ENCODE measurements at regions not wholly inside any gene's neighbourhood (a gene's known extent, or its start where the extent isn't known, plus 50 kb on each side); places are given as distances from the start of the nearest gene placed in this dataset.
"Not testable (repeated sequence)": the region's sequence is repeated elsewhere in the genome, so short reads cannot be mapped to it uniquely, and the experiment has no call there.

DNA sequence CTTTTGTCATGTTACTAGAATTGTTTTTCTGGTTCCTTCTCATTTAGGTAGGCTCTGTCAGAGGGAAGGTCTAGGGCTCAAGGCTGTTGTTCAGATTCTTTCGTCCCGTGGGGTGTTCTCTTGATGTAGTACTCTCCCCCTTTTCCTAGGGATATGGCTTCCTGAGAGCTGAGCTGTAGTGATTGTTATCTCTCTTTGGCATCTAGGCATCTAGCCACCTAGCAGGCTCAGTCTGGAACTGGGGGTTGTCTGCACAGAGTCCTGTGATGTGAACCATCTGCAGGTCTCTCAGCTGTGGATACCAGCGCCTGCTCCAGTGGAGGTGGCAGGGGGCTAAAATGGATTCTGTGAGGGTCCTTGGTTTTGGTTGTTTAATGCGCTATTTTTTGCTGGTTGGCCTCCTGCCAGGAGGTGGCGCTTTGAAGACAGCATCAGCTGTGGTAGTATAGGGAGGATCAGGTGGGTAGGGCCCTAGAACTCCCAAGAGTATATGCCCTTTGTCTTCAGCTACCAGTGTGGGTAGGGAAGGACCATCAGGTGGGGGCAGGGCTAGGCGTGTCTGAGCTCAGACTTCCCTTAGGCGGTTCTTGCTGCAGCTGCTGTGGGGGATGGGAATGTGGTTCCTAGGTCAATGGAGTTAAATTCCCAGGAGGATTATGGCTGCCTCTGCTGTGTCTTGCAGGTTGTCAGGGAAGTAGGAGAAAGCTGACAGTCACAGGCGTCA is 78.1 kb upstream of the RAB40AL start:
- H3K4me1 Mint-ChIP-seq; H3K27me3 Mint-ChIP-seq; H3K9me3 Mint-ChIP-seq (ENCODE audit: low read depth); DNase-seq; H3K27ac Mint-ChIP-seq; H3K36me3 Mint-ChIP-seq; ATAC-seq; H3K4me3 Mint-ChIP-seq; CTCF ChIA-PET: not testable (repeated sequence)

DNA sequence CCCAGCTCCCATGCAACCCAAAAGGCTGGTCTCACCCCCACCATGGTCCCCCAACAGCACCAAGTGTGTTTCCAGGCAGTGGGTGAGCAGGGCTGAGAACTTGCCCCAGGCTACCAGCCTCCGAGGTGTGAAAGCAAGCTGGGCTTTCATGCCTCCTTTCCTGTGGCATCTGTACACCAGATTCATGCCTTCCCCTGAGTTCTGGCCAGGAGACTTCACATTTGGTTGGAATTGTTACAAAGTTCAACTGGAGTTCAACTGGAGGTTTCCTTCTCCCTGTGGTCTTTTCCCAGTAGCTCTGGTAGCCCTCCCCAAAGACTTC is 77.6 kb upstream of the RAB40AL start:
- H3K4me3 Mint-ChIP-seq: no peak overlapping the region
- no peaks in the 10 kb centered on the region for H3K9me3 Mint-ChIP-seq (ENCODE audit: low read depth)
- DNase-seq (no peak), ATAC-seq (no peak)
- CTCF ChIA-PET: no interaction called here
- H3K27ac Mint-ChIP-seq: no peak overlapping the region
- no peaks in the 10 kb centered on the region for H3K27me3 Mint-ChIP-seq
- H3K36me3 Mint-ChIP-seq: no peaks in the 10 kb centered on the region
- H3K4me1 Mint-ChIP-seq: no peaks in the 10 kb centered on the region

DNA sequence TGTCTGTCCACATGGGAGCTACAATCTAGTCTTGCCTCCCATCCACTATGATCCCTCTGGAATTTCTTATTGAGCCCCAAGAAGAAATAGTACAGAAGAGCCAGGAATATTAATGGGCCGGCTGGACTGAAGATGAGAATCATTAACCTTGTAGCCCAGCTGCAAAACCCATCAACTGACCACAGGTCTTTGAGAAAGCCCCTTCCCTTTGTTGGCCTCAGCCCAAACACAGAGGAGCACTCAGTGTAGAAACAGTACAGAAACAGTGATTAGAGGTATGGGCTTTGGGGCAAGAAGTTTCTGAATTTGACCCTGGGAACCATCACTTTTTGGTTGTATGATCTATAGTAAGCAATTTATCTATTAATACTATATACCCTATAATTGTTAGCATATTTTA is 76.8 kb upstream of the RAB40AL start:
- Mint-ChIP-seq H3K36me3 (no peaks in the 10 kb centered on the region), H3K27ac (no peak overlapping the region), H3K4me1 (no peaks in the 10 kb centered on the region), H3K9me3 (ENCODE audit: low read depth) (no peaks in the 10 kb centered on the region), H3K27me3 (no peaks in the 10 kb centered on the region), H3K4me3 (no peak overlapping the region)
- CTCF ChIA-PET: no interaction called here
- DNase-seq (no peak), ATAC-seq (no peak)

DNA sequence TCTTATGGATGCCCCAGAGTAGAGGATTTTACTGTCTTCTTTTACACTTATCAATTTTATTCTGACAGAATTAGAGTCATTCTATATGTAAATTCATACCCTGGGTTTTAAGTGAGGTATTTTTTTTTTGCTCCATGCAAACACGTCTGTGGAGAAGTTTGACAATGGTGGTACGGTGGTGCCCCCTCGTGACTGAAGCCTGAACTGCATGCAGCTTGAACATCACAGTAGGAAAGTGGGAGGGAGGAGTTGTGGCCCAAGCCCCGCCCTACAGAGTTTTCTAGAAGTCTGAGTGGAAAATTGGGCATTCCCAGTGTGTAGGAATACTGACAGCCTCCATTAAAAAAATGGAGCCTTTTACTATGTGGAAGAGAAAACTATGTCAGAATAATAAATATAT is 73.3 kb upstream of the RAB40AL start:
- H3K4me1 Mint-ChIP-seq: no peaks in the 10 kb centered on the region
- H3K27me3 Mint-ChIP-seq: no peaks in the 10 kb centered on the region
- no peaks in the 10 kb centered on the region for H3K9me3 Mint-ChIP-seq (ENCODE audit: low read depth)
- CTCF ChIA-PET: interaction anchor here (0.8 to 1.2 kb wide), 2 partner anchors 36 to 88 kb away, joined by 3 read pairs; no protein-coding TSS in a partner anchor
- no peak overlapping the region for H3K4me3 Mint-ChIP-seq
- no peak overlapping the region for H3K27ac Mint-ChIP-seq
- H3K36me3 Mint-ChIP-seq: no peaks in the 10 kb centered on the region
- peak; percentile 83 for DNase-seq
- peak; percentile 63 for ATAC-seq

GRCh38 chrX:102866981-102867656 is 70.0 kb upstream of the RAB40AL start:
- Mint-ChIP-seq H3K4me3 (no peak overlapping the region), H3K27me3 (no peaks in the 10 kb centered on the region), H3K4me1 (no peaks in the 10 kb centered on the region), H3K9me3 (ENCODE audit: low read depth) (no peaks in the 10 kb centered on the region), H3K36me3 (peaks cover 1% of the 10 kb centered on the region), H3K27ac (no peak overlapping the region)
- ATAC-seq: no peak
- CTCF ChIA-PET: no interaction called here
- no peak for DNase-seq

DNA sequence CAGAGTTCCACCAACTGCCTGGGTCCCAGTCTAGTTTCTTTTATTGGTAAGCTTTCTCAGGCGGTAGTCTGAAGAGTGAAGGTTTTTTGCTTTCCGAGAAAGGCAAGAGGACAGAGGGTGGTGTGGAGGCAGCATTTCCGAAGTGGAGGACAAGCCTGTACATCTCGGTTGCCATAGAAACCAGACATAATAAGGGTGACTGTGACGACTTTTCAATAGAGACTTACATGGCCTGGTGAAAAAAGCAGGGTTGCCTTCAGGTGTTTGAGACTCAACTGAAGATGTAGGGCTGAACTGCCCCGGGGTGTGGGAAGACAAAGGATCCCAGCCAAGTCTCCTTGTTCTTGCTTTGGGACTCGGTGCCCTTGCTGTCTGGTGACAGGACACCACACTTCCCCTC is 53.6 kb upstream of the RAB40AL start:
- no peak for ATAC-seq
- Mint-ChIP-seq H3K4me1 (no peaks in the 10 kb centered on the region), H3K4me3 (no peak overlapping the region)

More for the DNA sequence above, 53.6 kb upstream of the RAB40AL start:
- no peak for DNase-seq
- no peak overlapping the region for H3K27ac Mint-ChIP-seq
- H3K9me3 Mint-ChIP-seq (ENCODE audit: low read depth): no peaks in the 10 kb centered on the region
- no peaks in the 10 kb centered on the region for H3K27me3 Mint-ChIP-seq
- H3K36me3 Mint-ChIP-seq: peaks cover 1% of the 10 kb centered on the region
- CTCF ChIA-PET: no interaction called here
